Thyroid gland (tissue), 4 donors: ENCODE measurements at regions not wholly inside any gene's neighbourhood (a gene's known extent, or its start where the extent isn't known, plus 50 kb on each side); places are given as distances from the start of the nearest gene placed in this dataset.

ENCODE experiments used
- DNase-seq, 2 donors: peaks; one replicate each; pipeline ENCODE4 v3.0.0-alpha.2; 2019
- H3K27ac ChIP-seq, 3 donors: fragments of 200-600 bp; sonication (generic); 1 replicate in 2 of 3; 2 replicates in 1 of 3; pipeline ENCODE4 v1.5.1; 2016 to 2019; ENCODE audit warnings: mild to moderate bottlenecking in 1 of 3, moderate library complexity in 1 of 3
- H3K27me3 ChIP-seq: fragments of 200-600 bp; sonication (generic); one replicate; pipeline ENCODE4 v1.5.1; 2019
- H3K36me3 ChIP-seq, 2 donors: fragments of 200-600 bp; sonication (generic); one replicate each; pipeline ENCODE4 v1.5.1; 2016 to 2019
- H3K4me1 ChIP-seq, 2 donors: fragments of 200-600 bp; sonication (generic); one replicate each; pipeline ENCODE4 v1.5.1; 2017 to 2019
- H3K4me3 ChIP-seq, 3 donors: fragments of 200-600 bp; sonication (generic); replicated peaks in 1 of 3; 1 replicate in 2 of 3; 2 replicates in 1 of 3; pipeline ENCODE4 v1.5.1; 2016; ENCODE audit warnings: mild to moderate bottlenecking in 1 of 3
- H3K9me3 ChIP-seq: fragments of 200-600 bp; sonication (generic); one replicate; pipeline ENCODE4 v1.5.1; 2017
- POLR2A ChIP-seq, 2 donors: fragments of 450-650 bp; IDR thresholded peaks; one replicate each; pipeline ENCODE4 v1.6.1; 2017; ENCODE audit warnings: antibody characterized with exemption in 2 of 2, mild to moderate bottlenecking in 2 of 2, moderate library complexity in 1 of 2
- WGBS, 2 donors: methylation state at CpG; one replicate each; pipeline ENCODE4 v1.1.5; 2017; 5-methylcytosine and 5-hydroxymethylcytosine counted together
- intact Hi-C: fragments of 100-400 bp; cut with DNase I; formaldehyde crosslinking; loops from one replicate; pipeline ENCODE4 v1.15.1; 2023
- TF ChIP-seq, protein P1 (sequence below), 6 experiments: fragments of 200-600 bp in 3 of 6; fragments of 450-650 bp in 3 of 6; sonication (generic) in 3 of 6; IDR thresholded peaks; one replicate each; pipeline ENCODE4 v1.5.1; 2016 to 2019; ENCODE audit warnings: antibody characterized with exemption in 6 of 6, mild to moderate bottlenecking in 2 of 6, inconsistent platforms in 1 of 6, moderate library complexity in 1 of 6

- no peaks in the 10 kb centered on the region for H3K36me3 ChIP-seq
- H3K9me3 ChIP-seq: no peaks in the 10 kb centered on the region
- intact Hi-C loops: loop anchor here (10.0 kb wide), 1 partner anchor 322 kb away; no protein-coding TSS in a partner anchor
- no peak overlapping the region for H3K4me3 ChIP-seq
- WGBS, 2 donors: 91 to 95% methylated on average over 3 of the region's 3 CpGs
- no peaks in the 10 kb centered on the region for H3K4me1 ChIP-seq
- DNase-seq: no peak
- H3K27ac ChIP-seq: no peak overlapping the region
- TF ChIP-seq POLR2A (IDR thresholded peaks at IDR 0.05): no peak
- TF ChIP-seq, protein P1, sequence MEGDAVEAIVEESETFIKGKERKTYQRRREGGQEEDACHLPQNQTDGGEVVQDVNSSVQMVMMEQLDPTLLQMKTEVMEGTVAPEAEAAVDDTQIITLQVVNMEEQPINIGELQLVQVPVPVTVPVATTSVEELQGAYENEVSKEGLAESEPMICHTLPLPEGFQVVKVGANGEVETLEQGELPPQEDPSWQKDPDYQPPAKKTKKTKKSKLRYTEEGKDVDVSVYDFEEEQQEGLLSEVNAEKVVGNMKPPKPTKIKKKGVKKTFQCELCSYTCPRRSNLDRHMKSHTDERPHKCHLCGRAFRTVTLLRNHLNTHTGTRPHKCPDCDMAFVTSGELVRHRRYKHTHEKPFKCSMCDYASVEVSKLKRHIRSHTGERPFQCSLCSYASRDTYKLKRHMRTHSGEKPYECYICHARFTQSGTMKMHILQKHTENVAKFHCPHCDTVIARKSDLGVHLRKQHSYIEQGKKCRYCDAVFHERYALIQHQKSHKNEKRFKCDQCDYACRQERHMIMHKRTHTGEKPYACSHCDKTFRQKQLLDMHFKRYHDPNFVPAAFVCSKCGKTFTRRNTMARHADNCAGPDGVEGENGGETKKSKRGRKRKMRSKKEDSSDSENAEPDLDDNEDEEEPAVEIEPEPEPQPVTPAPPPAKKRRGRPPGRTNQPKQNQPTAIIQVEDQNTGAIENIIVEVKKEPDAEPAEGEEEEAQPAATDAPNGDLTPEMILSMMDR (IDR thresholded peaks at IDR 0.05): no peak
- no peaks in the 10 kb centered on the region for H3K27me3 ChIP-seq
Measured at GRCh38 chr17:70763018-70763417, 593.7 kb downstream of the KCNJ2 start.

- Histone ChIP-seq H3K4me3 (no peak overlapping the region), H3K27ac (no peak overlapping the region), H3K4me1 (no peaks in the 10 kb centered on the region), H3K36me3 (no peaks in the 10 kb centered on the region), H3K27me3 (no peaks in the 10 kb centered on the region), H3K9me3 (no peaks in the 10 kb centered on the region)
- TF ChIP-seq, protein P1 (IDR thresholded peaks at IDR 0.05): peak; percentile 53 to 87 (median 69)
- TF ChIP-seq POLR2A (IDR thresholded peaks at IDR 0.05): no peak
- no peak for DNase-seq
- intact Hi-C loops: loop anchor here (10.0 kb wide), 1 partner anchor 318 kb away; no protein-coding TSS in a partner anchor
- WGBS, 2 donors: 51 to 53% methylated on average over 2 of the region's 2 CpGs
Measured at GRCh38 chr17:70767102-70767701, 597.9 kb downstream of the KCNJ2 start.

GRCh38 chr17:70769956-70770355 is 600.6 kb downstream of the KCNJ2 start:
- Histone ChIP-seq H3K36me3 (no peaks in the 10 kb centered on the region), H3K4me1 (peaks cover 4% of the 10 kb centered on the region in 2 donors), H3K27ac (no peak overlapping the region), H3K4me3 (no peak overlapping the region), H3K27me3 (no peaks in the 10 kb centered on the region), H3K9me3 (no peaks in the 10 kb centered on the region)
- TF ChIP-seq, protein P1 (IDR thresholded peaks at IDR 0.05): no peak
- no peak for TF ChIP-seq POLR2A (IDR thresholded peaks at IDR 0.05)
- intact Hi-C loops: loop anchor here (10.0 kb wide), 1 partner anchor 315 kb away; no protein-coding TSS in a partner anchor
- 59 to 83% methylated on average over 1 of the region's 1 CpG for WGBS, 2 donors
- no peak for DNase-seq

GRCh38 chr17:70771804-70772386 is 602.6 kb downstream of the KCNJ2 start:
- no peak for DNase-seq
- Histone ChIP-seq H3K36me3 (no peaks in the 10 kb centered on the region), H3K27ac (no peak overlapping the region), H3K4me1 (peaks cover 4% of the 10 kb centered on the region in 2 donors), H3K9me3 (no peaks in the 10 kb centered on the region), H3K4me3 (no peak overlapping the region), H3K27me3 (no peaks in the 10 kb centered on the region)
- TF ChIP-seq, protein P1 (IDR thresholded peaks at IDR 0.05): no peak
- no peak for TF ChIP-seq POLR2A (IDR thresholded peaks at IDR 0.05)
- intact Hi-C loops: no loop called here
- 85% methylated on average over 14 of the region's 14 CpGs for WGBS, 2 donors

- Histone ChIP-seq H3K36me3 (no peaks in the 10 kb centered on the region), H3K4me3 (no peak overlapping the region), H3K9me3 (no peaks in the 10 kb centered on the region), H3K27ac (no peak overlapping the region), H3K27me3 (no peaks in the 10 kb centered on the region), H3K4me1 (peaks cover 4% of the 10 kb centered on the region in 2 donors)
- no peak for DNase-seq
- intact Hi-C loops: no loop called here
- TF ChIP-seq, protein P1 (IDR thresholded peaks at IDR 0.05): no peak
- no peak for TF ChIP-seq POLR2A (IDR thresholded peaks at IDR 0.05)
- WGBS, 2 donors: 80 to 81% methylated on average over 7 of the region's 7 CpGs
Measured at GRCh38 chr17:70772761-70773160, 603.4 kb downstream of the KCNJ2 start.
